K562 (cell line): ENCODE measurements at regions not wholly inside any gene's neighbourhood (a gene's known extent, or its start where the extent isn't known, plus 50 kb on each side); places are given as distances from the start of the nearest gene placed in this dataset.

ENCODE experiments used
- CREM ChIP-seq: IDR thresholded peaks from 2 replicates; pipeline ENCODE4 v1.6.1; 2014; ENCODE audit warnings: antibody characterized with exemption, low read depth
- FOXA3 ChIP-seq, 2 experiments: fragments of 450-650 bp in 1 of 2; sonication (generic) in 1 of 2; formaldehyde crosslinking; IDR thresholded peaks in 1 of 2; conservative IDR thresholded peaks in 1 of 2; 2 replicates each; pipeline versions ENCODE4 v1.4.0 to v1.8.0; 2020 to 2022; ENCODE audit warnings: mild to moderate bottlenecking in 2 of 2, missing genetic modification reagents in 1 of 2
- HINFP ChIP-seq: fragments of 450-650 bp; conservative IDR thresholded peaks from 2 replicates; pipeline ENCODE4 v1.6.1; 2016; ENCODE audit warnings: missing genetic modification characterization, low read depth, mild to moderate bottlenecking, control low read depth, missing compliant biosample characterization
- IFI16 ChIP-seq: fragments of 250-450 bp; sonication (Bioruptor Pico); IDR thresholded peaks from 2 replicates; pipeline ENCODE4 v2.1.2; 2022; ENCODE audit warnings: mild to moderate bottlenecking, inconsistent platforms
- KLF10 ChIP-seq: fragments of 250-450 bp; sonication (Bioruptor Pico); IDR thresholded peaks from 2 replicates; pipeline ENCODE4 v1.6.1; 2021; ENCODE audit warnings: matching md5 sums
- MYC ChIP-seq, 2 experiments: fragments of 250-450 bp in 1 of 2; sonication (Bioruptor Pico) in 1 of 2; IDR thresholded peaks; 2 replicates each; pipeline versions ENCODE4 v1.5.1 to v1.6.1; 2012 to 2021; ENCODE audit warnings: low read depth in 2 of 2, borderline replicate concordance in 1 of 2, improper control_type of control experiment in 1 of 2, low read length in 1 of 2, mild to moderate bottlenecking in 1 of 2, moderate library complexity in 1 of 2
- NFATC3 ChIP-seq: fragments of 450-650 bp; IDR thresholded peaks from 2 replicates; pipeline ENCODE4 v1.6.1; 2017; ENCODE audit warnings: mild to moderate bottlenecking
- NRF1 ChIP-seq, 2 experiments: fragments of 450-650 bp; IDR thresholded peaks in 1 of 2; conservative IDR thresholded peaks in 1 of 2; 2 replicates each; pipeline ENCODE4 v1.6.1; 2014; ENCODE audit warnings: mild to moderate bottlenecking in 2 of 2
- SMAD4 ChIP-seq: fragments of 250-450 bp; sonication (Bioruptor Pico); conservative IDR thresholded peaks from 2 replicates; pipeline ENCODE4 v1.8.0; 2021; ENCODE audit warnings: inconsistent platforms, mild to moderate bottlenecking, moderate library complexity
- ZNF318 ChIP-seq, 2 experiments: fragments of 450-650 bp; IDR thresholded peaks; 2 replicates each; pipeline ENCODE4 v1.6.1; 2016; ENCODE audit warnings: mild to moderate bottlenecking in 2 of 2, borderline replicate concordance in 1 of 2, low read depth in 1 of 2, moderate library complexity in 1 of 2
- ZNF449 ChIP-seq: fragments of 250-450 bp; sonication (Bioruptor Pico); IDR thresholded peaks from 2 replicates; pipeline ENCODE4 v1.8.0; 2022; ENCODE audit warnings: moderate library complexity, mild to moderate bottlenecking, inconsistent platforms
- ZNF699 ChIP-seq: fragments of 250-450 bp; sonication (Bioruptor Pico); IDR thresholded peaks from 2 replicates; pipeline ENCODE4 v1.8.0; 2021; ENCODE audit warnings: mild to moderate bottlenecking, moderate library complexity; ENCODE audit not compliant: insufficient replicate concordance

DNA sequence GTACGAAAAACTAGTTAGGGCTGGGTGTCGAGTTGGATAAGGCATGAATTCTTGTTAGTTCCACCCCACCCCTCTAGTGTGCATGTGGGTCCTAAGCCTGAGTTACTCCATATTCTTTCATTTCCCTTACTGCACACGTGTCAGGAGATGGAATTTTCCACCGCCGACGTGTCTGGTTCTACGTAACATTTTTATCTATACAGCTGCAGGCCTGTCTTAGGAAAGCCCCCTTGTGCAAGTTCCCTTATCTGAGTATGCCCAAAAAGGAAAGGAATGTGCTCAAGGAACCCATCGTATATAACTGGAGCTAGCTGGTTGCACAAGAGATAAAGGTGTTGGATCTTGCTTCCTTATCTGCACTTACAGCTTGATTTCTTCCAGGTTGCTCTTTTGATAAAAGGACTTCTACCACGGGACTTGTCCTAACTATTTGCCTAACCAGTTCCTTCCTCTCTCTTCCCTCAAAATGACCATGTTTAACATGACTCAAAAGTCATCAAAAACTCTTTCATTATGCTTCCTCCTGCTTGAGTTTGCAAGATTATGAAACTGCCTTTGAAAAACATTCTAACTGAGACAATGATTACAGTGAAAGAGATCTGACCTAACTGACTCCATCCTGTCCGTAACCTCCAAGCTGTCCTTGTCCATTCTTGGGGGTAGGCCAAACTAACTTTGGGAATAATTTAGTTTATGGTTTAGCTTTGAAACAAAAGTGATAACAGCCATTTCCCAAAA lies 181.4 kb downstream of the AKR1D1 start (continued):
- peak; percentile 99 for TF ChIP-seq ZNF449 (CRISPR knock-in tag)
- TF ChIP-seq ZNF318 (IDR thresholded peaks at IDR 0.05; ENCODE audit: borderline replicate concordance in 1 of 2, low read depth in 1 of 2) = peak in 1 of 2 experiments; percentile 98; a peak in 3 of 4 replicates
- peak; percentile 95 for TF ChIP-seq CREM
- peak; percentile 100 for TF ChIP-seq SMAD4
- peak; percentile 97 for TF ChIP-seq MYC (IDR thresholded peaks at IDR 0.05; ENCODE audit: low read depth, low read length)
- TF ChIP-seq MYC (CRISPR knock-in tag; IDR thresholded peaks at IDR 0.05; ENCODE audit: borderline replicate concordance, low read depth) = peak; percentile 100
- TF ChIP-seq HINFP (tag) = peak; percentile 98
- TF ChIP-seq FOXA3 (CRISPR knock-in tag; conservative IDR thresholded peaks at IDR 0.05 in 1 of 2, IDR thresholded peaks at IDR 0.05 in 1 of 2) = peak; percentile 33 to 91; a peak in 3 of 4 replicates
- TF ChIP-seq KLF10 (CRISPR knock-in tag) = peak; percentile 78; the same call in 1 of the 2 replicates
- TF ChIP-seq NRF1 (conservative IDR thresholded peaks at IDR 0.05 in 1 of 2, IDR thresholded peaks at IDR 0.05 in 1 of 2) = peak in 1 of 2 experiments; percentile 24; a peak in 1 of 4 replicates
- peak; percentile 99 for TF ChIP-seq IFI16
- TF ChIP-seq NFATC3 = peak; percentile 99
- peak; percentile 98 for TF ChIP-seq ZNF699 (CRISPR knock-in tag)
